ENCODE measurements at regions not wholly inside any gene's neighbourhood (a gene's known extent, or its start where the extent isn't known, plus 50 kb on each side); places are given as distances from the start of the nearest gene placed in this dataset.

DNA sequence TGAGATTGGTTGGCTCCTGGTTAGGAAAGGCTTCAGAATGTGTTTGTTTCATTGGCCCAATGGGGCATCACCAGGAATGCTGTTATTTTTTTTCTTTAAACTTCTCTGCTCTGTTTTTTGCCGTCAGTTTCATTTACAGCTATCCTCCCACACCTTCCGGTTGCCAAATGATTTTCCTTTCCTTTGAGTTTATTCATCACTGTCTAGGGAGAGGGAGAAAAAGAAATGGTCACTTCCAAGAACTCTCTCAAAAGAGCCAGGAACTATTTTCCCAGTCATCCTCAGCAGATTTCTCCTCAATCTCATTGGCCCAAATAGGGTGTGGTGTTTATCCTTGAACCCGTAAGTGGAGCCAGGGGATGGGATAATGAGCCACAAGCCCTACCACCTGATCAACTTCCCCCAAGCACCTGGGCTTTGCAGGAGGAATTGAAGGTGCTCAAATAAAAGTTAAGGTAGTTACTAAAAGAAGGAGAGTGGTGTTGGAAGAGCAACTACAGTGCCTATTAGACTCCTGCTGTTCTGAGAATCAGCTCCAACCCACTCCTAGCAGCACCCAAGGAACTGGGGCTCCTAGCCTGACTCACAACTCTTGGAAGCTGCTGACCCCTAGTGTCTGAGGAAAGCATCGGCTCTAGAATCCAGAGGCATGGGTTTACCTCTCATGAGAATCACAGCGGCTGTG, 183.8 kb upstream of the IL12A start:
- DNase-seq = peak; percentile 78

DNA sequence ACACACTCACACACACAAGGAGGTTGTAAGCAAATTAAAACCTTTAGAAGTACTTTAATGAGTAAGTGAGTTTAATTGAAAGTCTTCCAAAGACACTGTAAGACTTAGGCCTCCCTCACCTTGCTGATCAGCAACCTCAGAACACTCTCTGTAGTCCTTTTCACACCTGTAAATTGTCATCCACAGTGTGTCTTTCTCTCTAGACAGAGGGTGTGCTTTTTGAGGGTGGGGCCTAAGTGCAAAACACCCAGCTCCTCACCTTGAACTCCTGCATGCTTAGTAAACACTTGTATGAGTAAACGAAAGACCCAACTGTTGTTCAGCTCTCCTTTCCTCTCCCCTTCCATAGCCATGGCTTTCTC, 183.2 kb upstream of the IL12A start:
- DNase-seq = no peak

DNA sequence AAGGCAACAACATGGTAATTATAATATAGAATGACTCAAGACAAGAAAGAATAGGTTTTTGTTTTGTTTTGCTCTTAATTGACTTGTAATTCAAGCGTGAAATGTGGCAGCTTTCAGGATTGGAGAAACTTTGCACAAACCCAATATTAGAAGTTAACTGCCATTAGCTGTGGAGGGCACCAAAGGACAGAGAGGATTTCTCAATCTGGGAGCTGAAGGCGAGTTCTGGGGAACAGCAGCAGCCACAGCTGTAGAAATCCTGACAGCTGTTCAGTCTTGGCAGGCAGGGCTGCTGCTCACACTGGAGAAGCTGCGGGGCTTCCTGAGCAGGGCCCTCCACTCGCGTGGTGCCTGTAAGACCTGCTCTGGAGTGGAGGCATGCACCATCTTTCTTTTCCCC, 182.2 kb upstream of the IL12A start:
- no peak for DNase-seq

DNA sequence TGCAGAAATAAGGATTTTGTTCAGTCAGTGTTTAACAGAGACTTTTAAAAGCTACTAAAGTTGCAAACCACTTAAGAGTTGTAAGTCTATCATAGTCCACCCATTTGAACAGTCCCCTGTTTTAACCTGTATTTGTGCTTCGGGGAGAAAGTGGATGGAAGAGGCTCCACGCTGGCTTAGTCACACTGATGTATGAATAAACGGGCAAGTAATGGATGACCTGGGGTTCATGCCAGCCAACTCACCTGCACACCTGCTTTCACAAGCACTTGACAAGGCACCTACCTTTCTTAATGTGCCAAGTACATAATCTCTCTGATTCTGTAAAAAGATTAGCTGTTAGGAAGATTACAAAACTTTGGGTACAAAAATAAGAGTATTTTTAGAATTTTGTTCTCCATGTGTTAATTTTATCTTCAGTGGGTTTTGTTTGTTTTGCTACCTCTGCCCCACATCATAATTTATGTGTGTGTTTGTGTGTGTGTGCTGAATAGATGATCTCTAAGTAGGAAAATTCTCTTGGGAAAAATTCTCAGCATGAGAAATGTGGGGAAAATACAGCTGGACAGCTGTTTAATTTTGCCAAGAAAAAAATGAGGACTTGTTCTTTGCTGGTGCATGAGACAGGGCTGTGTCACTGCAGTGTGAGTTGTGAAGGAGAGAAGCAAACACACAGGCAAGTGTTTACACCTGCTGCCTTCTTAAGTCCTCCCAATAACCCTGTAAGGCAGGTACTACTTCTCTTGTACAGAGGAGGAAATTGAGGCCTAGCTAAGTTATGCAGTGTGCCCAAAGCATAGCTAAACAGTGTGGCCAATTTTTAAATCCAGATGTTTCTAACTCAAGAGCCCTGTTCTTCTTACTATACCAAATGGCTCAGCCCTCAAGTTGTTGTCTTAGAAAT, 181.2 kb upstream of the IL12A start:
- no peak for DNase-seq

DNA sequence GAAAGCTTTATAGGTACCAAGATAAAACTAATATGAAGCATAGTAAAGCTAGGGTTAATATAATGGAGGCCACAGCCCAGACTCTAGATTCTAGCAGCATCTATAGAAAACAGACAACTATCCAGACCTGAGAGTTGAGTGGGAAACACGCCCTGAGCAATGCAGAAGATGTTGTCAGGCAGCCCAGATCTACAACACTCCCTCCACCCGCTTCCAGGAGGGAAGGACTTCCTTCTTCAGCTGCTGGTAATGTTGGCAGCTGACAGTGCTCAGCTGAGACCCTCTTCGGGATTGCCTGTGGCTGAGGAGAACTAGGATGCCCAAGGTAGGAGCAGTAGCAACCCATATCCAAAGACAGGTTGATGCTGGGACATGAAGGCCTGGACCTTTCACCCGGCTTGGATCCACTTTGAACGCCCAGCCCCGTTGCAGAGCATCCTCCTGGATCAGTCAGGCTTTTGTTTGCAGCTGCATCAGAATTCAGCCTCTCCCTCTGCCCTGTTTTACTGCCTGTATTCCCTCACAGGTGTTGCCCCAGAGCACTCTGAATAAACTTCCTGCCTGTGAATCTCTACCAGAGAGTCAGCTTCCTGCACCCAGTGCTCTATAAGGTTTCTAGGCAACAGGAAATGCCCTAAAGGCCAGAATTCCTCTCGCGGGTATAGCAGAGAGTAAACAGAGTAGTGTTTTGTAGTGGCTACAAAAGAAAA, 174.7 kb upstream of the IL12A start:
- DNase-seq = peak; percentile 21

DNA sequence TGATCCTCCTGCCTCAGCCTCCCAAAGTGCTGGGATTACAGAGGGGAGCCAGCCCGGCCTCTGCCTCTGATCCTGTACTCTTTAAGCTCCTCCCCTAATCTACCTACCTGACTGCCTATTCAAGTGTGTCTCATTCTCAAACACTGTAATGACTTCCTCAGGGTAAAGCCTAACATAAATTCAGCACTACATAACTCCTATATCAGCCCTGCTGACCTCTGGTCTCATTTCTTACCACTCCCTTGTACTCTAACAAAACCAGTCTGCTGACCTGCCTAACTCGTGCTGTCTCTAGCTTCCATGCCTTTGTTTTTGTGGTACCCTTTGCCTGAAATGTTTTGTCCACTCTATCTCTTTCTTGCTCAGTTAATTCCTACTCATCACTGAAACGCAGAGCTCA, 172.1 kb upstream of the IL12A start:
- no peak for DNase-seq

DNA sequence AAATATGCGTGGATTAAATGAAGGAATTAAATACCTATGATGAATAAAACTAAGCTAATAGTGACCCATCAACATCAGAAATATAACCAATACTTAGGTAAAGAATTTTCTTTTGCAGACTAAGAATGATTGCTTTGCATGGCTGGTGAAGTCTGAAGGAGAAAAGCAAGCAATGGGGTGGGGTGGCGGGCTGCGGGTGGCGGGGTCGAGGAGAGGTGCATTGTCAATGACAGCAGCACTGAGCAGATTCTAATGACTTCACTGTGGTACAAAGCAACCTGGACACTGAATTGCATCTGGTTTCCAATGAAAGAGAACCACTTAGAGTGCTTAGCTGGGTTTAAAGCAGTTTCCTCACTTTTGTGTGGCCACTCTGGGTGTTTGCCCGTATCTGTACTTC, 171.5 kb upstream of the IL12A start:
- DNase-seq = no peak

DNA sequence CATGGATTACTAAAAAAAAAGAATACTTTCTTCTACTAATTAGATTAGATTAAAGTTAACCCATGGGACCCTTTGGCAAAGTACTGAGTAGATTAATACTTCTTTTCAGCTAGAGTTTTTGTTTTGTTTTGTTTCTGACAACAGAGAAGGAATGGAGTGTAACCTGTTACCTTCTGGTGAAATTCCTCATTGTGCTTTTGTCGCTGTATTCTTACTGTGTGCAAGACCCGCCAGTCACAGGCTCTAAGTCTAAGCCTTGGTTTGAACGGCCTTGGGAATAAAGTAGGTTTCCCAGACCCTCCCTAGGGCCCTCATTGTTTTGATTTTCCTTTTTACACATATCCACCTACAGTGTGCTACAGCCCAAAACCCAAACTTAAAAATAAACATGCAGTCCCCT, 171.1 kb upstream of the IL12A start:
- no peak for DNase-seq

DNA sequence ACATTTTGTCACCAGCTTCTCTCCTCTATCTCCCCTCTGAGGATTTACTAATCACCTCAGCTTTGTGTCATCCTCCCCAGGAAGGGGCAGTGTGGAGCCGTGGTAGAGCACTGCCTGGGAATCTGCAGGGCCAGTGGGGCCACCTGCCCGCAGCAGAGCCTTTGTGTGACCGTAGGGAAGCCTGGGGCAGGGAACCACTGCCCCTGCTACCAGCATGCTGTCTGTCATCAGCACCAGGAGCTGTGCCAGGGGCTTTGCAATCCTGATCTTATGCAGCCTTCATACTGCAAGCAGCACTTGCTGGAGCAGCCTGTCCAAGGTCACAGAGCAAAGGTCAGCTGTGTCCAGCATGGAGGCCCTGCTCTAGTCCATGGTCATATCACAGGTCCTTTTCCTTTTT, 170.2 kb upstream of the IL12A start:
- DNase-seq = no peak

DNA sequence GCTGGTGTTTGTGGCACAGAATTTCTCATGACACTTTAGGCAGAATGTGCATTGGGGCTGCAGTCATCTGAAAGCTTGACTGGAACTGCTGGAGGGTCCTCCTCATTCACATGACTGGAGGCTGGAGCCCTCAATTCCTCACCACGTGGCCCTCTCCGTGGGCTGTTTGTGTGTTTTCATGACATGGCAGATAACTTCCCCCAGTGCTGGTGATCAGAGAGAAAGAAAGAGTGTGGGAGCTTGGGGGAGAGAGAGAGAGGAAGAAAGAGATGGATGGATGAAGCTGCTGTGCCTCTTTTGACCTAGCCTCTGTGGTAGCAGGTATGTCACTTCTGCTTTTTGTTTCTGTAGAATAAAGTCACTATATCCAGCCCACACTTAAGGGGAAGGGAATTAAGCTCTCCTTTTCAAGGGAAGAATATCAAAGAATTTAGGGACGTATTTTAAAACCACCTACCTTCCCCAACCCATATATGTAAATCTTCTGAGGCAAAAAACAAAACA, 169.6 kb upstream of the IL12A start:
- DNase-seq = no peak

DNA sequence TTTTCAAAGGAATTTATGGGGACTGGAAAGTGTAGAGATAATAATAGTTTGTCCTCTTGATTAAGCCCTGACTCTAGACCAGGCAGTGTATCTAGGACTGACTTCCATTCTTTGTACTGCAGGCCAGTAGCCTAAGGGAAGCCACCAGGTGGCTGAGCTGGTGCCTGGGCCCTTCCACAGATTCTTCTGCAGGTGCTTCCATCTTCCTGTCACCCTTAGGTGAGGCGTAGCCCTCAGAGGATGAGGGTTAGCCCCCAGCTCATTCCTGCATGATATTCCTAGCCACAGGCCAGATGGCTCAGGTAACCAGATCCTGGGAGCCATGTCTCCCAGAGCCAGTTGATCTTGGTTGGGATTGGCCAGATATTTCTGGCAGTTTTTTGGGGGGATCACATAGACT, 169.0 kb upstream of the IL12A start:
- DNase-seq = no peak

DNA sequence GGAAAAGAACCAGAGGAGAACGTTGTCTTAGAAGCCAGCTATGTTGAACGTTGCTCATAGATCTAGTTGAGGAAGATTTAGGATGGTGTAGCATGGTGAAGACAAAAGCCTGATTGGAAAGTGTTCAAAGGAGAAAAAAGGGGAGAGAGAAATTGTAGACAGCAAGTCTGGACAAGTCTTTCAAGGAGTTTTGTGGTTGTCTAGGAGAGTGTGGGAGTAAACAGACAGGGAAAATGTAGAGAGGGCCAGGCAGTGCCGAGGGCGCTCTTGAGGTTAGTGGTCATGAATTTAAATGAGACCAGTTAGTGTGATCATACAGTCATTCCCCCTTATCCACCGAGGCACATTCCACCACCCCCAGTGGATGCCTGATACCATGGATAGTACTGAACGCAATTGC, 167.5 kb upstream of the IL12A start:
- no peak for DNase-seq

DNA sequence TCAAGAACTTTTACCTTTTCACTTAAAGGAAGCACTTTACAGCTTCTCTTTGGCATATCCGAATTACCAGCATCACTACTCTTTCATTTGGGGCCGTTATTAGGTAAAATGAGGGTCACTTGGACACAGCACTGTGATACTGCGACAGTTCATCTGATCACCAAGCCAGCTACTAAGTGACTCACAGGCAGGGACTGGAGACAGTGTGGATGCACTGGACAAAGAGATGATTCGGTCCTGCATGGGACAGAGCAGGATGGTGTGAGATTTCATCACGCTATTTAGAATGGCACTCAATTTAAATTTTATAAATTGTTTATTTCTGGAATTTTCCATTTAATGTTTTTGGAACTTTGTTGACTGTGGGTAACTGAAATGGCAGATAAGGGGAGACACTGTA, 166.9 kb upstream of the IL12A start:
- no peak for DNase-seq

DNA sequence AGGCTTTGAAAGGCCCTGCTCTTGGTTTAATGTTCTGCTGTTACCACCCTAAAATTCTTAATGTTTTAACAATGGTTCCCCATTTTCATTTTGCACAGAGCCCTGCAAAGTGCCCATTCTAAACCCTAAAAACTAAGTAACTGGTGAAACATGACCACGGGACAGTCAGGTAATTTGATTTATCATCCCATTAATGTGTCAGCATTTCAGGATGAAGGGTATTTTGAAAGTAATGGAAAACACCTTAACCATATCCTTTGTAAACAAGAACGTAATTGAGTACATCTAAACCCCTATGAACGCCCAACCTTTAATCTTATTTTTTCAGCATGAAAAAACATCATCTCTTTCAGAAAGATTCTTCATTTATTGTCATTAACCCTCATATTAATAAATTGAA, 164.9 kb upstream of the IL12A start:
- no peak for DNase-seq

DNA sequence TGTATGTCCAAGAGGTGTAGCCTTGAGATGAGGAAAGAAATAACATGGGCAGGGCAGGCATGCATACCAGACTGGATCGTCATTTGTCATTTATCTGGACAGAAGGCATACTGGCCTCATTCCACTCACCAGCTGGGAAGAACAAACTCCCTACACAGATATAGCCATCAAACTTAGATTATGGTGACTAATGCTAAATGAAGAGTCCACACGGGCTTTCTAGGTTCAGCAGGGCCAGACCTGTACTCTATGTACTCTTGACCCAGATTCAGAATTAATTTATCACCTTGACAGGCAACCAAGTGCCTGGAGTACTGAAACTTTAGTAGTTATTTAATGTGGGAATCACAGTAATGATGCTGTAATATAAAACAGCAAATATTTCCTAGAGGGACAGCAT, 164.3 kb upstream of the IL12A start:
- DNase-seq = no peak

DNA sequence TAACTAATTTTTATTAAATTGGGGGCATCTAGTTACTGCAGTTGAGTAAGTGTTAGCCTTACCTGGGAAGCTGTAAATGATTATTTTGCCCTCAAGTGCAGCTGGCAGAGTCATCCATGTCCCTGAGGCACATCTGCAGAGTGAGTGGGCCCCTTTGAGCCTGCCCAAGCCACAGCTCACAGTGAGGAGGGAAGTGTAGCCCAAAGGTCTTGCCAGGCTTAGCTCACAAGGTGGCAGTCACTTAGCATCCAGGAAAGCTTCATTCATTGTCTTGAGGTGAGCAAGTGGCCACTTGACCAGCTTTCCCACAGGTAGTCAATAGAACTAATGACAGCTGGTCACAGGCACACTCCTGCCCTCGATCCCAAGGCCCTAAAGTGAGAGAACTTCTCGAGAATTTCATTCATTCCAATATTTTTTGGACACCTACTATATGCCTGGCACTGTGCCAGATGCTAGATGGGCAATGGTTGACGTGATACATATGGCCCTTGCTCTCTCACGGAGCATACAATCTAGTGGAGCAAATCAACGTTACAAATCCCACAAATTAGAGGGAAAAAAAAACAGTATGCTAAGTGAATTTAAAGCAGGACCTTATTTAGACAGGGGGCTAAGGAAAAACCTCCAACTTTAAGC, 163.3 kb upstream of the IL12A start:
- DNase-seq = no peak

DNA sequence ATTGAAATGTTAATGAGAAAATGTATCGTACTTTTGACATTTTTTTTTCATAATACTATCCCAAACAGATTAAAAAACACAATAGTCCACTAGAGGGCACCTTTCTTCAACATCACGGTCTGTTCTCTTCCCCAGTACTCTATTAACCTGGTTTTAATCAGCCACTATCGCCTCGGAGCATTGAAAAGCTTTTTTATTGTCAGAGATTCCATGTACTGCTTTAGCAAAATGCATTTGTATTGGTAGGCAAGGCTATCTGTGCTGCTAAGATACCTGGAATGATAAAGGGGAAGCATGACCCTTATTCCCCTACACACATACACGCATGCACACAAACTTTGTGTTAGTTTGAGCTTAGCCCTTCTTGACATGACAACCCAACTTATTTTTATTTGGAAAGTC, 160.1 kb upstream of the IL12A start:
- peak; percentile 58 for DNase-seq

DNA sequence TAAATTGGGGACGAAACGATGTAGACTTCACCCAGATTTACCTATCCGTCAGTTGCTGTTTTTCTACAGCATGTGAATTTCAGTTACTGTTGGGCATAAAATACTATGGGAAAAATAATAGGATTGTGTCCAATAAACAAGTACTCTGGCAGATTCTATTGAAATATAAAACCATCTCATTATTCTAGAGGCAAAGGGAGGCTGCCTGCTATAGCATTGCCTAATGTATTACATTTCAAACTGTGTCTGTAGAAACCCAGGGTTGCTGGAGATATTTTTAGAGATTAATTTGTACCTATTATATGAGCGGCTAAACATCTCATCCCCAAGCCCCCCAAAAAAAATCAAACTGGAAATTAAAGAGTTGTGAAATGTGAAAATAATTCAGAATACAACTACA, 159.6 kb upstream of the IL12A start:
- no peak for DNase-seq

DNA sequence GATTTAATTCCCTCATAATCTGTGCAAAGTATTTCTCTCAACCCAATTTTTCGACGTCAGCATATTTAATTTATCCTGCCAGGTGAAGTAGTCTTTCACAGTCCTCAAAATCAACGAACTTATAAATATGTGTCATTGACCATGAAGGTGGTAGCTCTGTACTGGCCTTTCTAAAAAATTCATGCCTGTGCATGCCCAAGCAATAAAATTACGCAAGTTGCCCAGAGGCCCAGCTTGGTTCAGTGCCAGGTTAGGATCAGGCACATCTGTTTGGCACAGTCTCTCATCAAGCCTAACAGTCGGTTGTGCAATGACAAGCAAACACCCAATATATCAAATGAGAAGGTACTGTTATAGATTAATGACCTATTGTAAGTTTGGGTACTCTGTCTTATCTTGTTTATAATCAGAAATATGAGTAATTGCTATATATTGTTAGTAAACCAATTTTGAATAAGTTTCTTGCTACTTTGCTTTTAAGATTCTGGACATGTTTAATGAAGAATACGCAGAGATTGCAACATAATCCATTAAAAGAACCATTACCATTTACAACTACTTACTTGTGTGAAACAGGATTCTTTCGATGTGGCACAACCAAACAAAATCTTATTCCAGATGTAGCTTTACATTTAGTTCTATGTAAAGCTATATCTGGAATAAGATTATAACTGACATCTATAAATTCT, 159.0 kb upstream of the IL12A start:
- peak; percentile 29 for DNase-seq

DNA sequence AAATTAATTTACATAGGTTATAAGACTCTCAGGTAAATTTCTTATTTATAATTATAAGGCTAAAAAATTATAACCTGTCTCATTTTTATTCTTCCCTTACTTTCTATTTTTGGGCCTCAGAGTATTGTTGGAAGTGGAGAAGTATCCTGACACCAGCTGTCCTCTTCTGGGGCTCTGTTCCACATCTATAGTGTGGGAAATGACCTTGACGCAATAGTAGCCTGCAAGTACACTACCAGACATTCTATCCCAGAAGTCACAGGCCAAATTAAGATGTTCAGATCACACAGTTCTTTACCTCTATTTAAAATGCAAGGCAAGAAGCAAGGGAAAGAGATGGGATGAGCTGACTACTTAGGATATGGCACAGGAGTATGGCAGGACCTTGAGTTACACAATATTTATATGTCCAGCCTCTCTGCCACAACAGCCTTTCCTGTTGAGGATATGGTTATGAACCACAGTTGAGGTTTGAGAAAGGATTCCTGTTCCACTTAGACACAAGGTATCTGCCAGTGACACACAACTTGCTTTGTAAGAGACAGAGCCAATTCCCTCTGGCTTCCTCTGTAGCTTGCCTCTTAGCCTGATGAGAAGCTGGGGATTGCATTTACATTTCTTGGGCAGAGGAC, 158.0 kb upstream of the IL12A start:
- no peak for DNase-seq

DNA sequence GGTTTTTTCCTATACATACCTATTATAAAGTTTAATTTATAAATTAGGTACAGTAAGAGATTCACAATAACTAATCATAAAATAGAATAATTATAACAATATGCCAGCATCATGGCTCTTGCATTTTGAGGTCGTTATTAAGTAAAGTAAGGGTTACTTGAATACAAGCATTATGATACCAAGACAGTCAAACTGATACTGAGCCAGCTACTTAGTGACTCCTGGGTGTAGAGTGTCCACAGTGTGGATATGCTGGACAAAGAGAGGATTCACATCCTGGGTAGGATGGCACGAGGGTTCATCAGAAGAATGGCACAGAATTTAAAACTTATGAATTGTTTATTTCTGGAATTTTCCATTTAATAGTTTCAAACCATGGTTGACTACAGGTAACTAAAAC, 157.2 kb upstream of the IL12A start:
- no peak for DNase-seq

DNA sequence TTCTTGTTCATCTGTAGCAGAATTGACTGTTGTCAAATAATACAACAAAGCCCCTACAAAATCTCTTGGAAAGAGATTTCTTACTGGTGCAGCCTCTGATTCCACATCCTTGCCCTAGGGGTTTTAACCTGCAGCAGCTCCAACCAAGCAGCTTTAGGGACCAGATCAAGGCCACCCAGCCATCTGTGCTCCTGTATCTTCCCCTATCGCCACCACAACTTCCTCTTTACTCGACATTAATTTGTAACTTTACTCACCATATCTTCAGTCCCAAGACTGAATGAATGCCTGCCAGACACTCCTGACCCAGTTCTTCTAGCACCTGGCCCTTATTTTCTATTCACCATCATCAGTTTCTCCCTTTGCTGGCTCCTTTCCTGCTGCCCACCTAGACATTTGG, 156.6 kb upstream of the IL12A start:
- peak; percentile 37 for DNase-seq
